ENCODE measurements at regions not wholly inside any gene's neighbourhood (a gene's known extent, or its start where the extent isn't known, plus 50 kb on each side); places are given as distances from the start of the nearest gene placed in this dataset.
"Not testable (repeated sequence)": the region's sequence is repeated elsewhere in the genome, so short reads cannot be mapped to it uniquely, and the experiment has no call there.

GRCh38 chr5:124929000-124929399, 182.6 kb upstream of the ZNF608 start:
- DNase-seq: no peak

- DNase-seq: no peak
These were observed 186.6 kb upstream of the ZNF608 start for GRCh38 chr5:124932791-124933600.

- DNase-seq: peak; percentile 55
These were observed 188.6 kb upstream of the ZNF608 start for GRCh38 chr5:124935065-124935464.

- no peak for DNase-seq
These were observed 190.1 kb upstream of the ZNF608 start for GRCh38 chr5:124936626-124936933.

- no peak for DNase-seq
These were observed 194.9 kb upstream of the ZNF608 start for GRCh38 chr5:124941051-124942049.

- peak; percentile 43 for DNase-seq
These were observed 201.8 kb upstream of the ZNF608 start for GRCh38 chr5:124948062-124948753.

- no peak for DNase-seq
These were observed 202.4 kb upstream of the ZNF608 start for GRCh38 chr5:124948754-124949275.

- DNase-seq: no peak
These were observed 203.4 kb upstream of the ZNF608 start for GRCh38 chr5:124949862-124950261.

GRCh38 chr5:124951105-124951504, 204.7 kb upstream of the ZNF608 start:
- no peak for DNase-seq

GRCh38 chr5:124951661-124952060, 205.2 kb upstream of the ZNF608 start:
- DNase-seq: peak; percentile 18

- DNase-seq: no peak
These were observed 205.6 kb upstream of the ZNF608 start for GRCh38 chr5:124952079-124952478.

GRCh38 chr5:124952566-124952965, 206.1 kb upstream of the ZNF608 start:
- DNase-seq: no peak

- DNase-seq: no peak
These were observed 208.3 kb upstream of the ZNF608 start for GRCh38 chr5:124954784-124955183.

GRCh38 chr5:124956471-124957029, 210.1 kb upstream of the ZNF608 start:
- DNase-seq: no peak

GRCh38 chr5:124957063-124957462, 210.6 kb upstream of the ZNF608 start:
- no peak for DNase-seq

- DNase-seq: no peak
These were observed 213.8 kb upstream of the ZNF608 start for GRCh38 chr5:124960266-124960665.

GRCh38 chr5:124961521-124961920, 215.1 kb upstream of the ZNF608 start:
- DNase-seq: no peak

- DNase-seq: no peak
These were observed 215.7 kb upstream of the ZNF608 start for GRCh38 chr5:124962111-124962510.

- no peak for DNase-seq
These were observed 216.3 kb upstream of the ZNF608 start for GRCh38 chr5:124962735-124963134.

GRCh38 chr5:124963236-124963919, 216.9 kb upstream of the ZNF608 start:
- peak; percentile 55 for DNase-seq

GRCh38 chr5:124966741-124967140, 220.3 kb upstream of the ZNF608 start:
- DNase-seq: not testable (repeated sequence)

- not testable (repeated sequence) for DNase-seq
These were observed 223.9 kb upstream of the ZNF608 start for GRCh38 chr5:124970381-124970780.
